HG03025 (cell line): ENCODE measurements at regions not wholly inside any gene's neighbourhood (a gene's known extent, or its start where the extent isn't known, plus 50 kb on each side); places are given as distances from the start of the nearest gene placed in this dataset.

ENCODE experiments used
- ATAC-seq: cut with Tn5 transposase; IDR thresholded peaks from one replicate; pipeline ENCODE4 v1.9.1; 2021; ENCODE audit warnings: mild to moderate bottlenecking, moderate library complexity; ENCODE audit not compliant: unreplicated experiment, low FRiP score

GRCh38 chr16:85495823-85496538 is 117.1 kb upstream of the GSE1 start:
- no peak for ATAC-seq

GRCh38 chr16:85497622-85498314 is 115.4 kb upstream of the GSE1 start:
- ATAC-seq, result no peak

- no peak for ATAC-seq
Observed at GRCh38 chr16:85498607-85499006, 114.5 kb upstream of the GSE1 start.

- no peak for ATAC-seq
Observed at GRCh38 chr16:85500220-85500619, 112.9 kb upstream of the GSE1 start.

GRCh38 chr16:85501900-85502299 is 111.2 kb upstream of the GSE1 start:
- no peak for ATAC-seq

GRCh38 chr16:85502357-85502756 is 110.8 kb upstream of the GSE1 start:
- no peak for ATAC-seq

- no peak for ATAC-seq
Observed at GRCh38 chr16:85503679-85504231, 109.4 kb upstream of the GSE1 start.

DNA sequence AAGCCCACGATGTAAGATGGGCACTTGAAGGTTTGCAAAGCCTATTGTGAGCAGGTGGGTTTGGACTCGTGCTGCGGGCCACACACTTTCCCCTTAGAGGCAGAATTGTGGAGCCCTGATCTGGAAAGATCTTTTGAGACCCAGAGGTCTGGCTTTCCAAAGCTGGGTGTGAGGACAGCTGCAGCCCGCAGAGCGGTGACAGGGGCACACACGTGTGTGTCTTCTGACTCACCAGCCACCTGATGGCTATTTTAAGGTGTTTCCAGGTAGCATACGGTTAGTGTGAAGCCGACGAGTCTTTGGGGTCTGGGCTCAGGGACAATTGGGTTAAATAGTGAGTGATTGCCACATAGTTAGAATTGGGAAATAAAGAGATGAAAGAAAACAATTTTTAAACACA is 108.9 kb upstream of the GSE1 start:
- ATAC-seq, result no peak

- ATAC-seq, result no peak
Observed at GRCh38 chr16:85505794-85506634, 107.1 kb upstream of the GSE1 start.

DNA sequence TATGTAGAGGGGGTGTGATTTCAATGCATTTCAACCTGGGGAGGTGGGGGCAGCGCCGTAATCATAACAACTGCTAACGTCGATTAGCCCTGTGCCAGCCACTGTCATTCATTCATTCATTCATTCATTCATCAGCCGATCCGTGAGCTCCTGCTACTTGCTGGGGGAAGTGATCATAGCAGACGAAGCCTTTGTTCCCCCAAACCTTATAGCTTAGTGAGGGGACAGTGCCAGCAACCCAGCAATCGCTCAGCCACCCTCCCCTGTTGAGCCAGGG is 106.5 kb upstream of the GSE1 start:
- ATAC-seq, result no peak

GRCh38 chr16:85507342-85507741 is 105.8 kb upstream of the GSE1 start:
- ATAC-seq, result no peak

DNA sequence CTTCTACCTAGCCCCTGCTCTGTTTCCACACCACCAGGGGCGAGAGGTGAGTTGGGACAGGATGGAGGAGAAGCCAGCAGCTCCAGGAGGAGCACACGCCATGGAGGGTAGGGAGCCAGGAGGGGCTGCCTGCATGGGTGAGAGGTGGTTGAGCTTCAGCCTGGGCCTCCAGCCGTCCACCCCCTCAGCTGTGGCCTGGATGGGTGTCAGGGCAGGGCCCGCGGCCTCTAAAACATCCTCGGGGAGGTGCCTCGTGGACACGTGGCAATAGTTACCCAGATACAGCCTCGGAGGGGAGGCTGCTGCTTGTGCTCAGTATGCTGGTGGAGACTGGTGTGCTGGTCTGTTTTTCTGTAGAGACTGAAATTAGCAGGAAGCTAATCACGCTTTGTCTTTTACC is 104.7 kb upstream of the GSE1 start:
- no peak for ATAC-seq

- no peak for ATAC-seq
Observed at GRCh38 chr16:85508993-85509392, 104.1 kb upstream of the GSE1 start.

DNA sequence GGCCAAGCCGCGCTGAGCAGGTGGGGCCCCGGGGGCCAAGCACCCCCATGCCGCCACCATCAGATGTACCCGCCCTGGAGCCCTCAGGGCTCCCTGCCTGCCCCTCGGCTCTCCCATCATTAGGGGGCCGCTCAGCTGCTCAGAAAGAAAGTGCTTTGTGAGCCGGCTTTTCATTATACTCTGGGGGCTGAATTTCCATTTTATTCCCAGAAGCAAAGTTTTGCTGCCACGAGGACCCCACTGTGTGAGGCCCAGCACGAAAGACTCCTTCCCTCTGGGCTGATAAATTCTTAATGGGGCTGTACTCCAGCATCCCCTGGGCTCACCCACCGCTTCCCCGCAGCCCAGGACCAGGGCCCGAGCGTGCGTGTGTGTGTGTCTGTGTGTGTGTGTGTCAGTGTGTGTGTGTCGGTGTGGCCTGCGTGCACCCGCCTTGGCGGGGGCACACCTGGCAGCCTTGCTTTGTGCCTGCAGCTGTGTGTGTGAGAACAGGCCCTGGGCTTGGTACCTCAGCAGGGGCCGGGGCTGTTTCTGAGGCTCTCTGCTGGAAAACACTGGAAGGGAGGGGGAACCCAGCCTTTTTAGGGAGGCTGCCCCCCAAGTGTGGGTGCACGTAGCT is 103.0 kb upstream of the GSE1 start:
- no peak for ATAC-seq

DNA sequence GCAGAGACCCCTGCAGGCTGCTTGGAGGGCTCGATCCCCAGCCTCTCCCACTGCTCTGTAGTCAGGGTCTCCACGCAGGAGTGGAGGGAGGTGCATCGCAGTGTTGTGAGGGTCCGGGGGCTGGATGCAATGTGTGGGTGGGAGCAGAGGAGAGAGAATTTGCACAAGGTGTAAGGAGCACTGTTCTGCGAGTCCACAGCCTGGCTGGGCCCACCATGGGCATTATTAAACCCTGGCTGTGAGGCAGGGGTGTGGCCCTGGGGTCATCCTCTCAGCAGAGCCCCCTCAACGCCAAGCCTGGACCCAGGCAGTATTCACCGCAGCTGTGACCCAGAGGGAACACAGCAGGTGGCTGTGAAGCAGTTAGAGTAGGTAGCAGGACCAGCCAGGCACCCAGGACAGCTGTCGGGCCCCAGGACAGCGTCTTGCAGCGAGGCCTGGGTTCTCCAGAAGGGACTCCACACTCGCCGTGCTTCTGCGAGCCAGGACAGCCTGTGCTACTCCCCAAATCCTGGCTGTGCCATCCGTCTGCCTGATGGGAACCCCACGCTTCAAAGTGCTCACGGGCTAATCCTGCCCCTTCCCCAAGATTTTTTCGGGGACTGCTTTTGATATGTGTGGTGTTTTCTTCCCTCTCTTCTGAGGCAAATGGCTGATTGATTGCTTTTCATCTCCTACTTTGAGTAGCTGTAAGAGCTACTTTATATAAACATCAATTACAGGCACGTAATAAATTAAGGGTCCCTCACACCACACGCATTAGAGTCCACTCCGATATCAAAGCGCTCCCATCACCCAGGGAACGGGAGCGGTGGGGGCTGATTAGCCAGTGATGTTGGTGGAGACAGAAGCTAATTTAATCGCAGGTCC is 100.9 kb upstream of the GSE1 start:
- no peak for ATAC-seq

- no peak for ATAC-seq
Observed at GRCh38 chr16:85512808-85513115, 100.4 kb upstream of the GSE1 start.

- ATAC-seq, result no peak
Observed at GRCh38 chr16:85513180-85513579, 99.9 kb upstream of the GSE1 start.

- ATAC-seq, result no peak
Observed at GRCh38 chr16:85513649-85514048, 99.5 kb upstream of the GSE1 start.

DNA sequence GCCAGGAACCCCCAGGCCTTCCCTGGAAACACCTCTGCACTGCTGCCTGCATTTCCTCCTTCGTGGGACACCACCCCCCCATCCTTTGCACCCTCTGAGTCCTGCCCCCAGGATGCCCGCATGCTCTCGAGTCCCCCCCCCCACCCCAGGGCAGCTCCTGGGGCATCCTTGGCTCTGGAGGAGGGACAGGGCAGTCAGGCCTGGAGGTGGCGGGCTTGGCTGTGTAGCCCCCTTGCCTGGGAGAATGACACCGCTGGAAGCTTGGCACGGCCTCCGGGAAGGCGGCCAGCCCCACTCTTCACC is 98.9 kb upstream of the GSE1 start:
- no peak for ATAC-seq

DNA sequence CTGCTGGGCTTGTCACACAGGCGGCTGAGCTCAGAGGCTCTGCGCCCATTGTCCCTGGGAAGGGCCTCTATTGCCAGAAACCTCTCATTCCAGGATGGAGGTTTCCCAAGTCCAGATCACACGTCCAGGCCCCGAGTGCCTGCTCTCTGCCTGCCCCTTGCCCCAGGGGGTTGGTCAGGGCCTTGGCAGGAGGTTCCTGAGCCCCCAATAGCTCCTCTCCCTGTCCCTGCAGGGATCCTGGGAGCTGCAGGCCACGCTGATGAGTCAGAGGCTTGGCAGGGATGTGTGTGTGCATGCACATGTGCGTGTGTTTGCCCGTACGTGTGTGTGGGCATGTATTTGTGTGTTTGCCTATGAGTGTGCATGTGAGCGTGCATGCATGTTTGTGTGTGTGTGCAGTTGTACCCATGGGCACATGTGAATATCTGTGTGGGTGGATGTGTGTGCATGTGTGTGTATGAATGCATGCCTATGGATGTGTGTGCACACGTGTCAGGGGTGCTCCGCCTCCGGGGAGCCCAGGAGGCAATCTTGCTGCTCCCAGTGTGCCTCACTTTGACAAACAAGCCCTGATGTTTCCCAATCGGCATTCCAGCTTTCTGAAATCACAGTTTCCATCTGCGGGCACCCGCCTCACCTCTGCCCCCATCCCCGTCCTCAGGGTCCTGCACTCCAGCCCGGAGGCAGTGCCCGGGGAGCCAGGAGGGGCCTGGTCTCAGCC is 98.4 kb upstream of the GSE1 start:
- no peak for ATAC-seq
